Panc1 (cell line): ENCODE measurements at regions not wholly inside any gene's neighbourhood (a gene's known extent, or its start where the extent isn't known, plus 50 kb on each side); places are given as distances from the start of the nearest gene placed in this dataset.

ENCODE experiments used
- ATAC-seq: fragments of 200-7000 bp; cut with Tn5 transposase; 2 replicates; pipeline ENCODE4 v1.9.1; 2020; ENCODE audit warnings: mild to moderate bottlenecking, moderate library complexity
- BruUV-seq: library from RNA; stranded (reverse); fragments of 400-500 nt; replicated peaks from 2 replicates; lab custom pipeline; 2021; lab: Mats Ljungman, UMichigan
- CTCF ChIA-PET: fragments of 300-600 bp; sonication (Branson Sonifier 250); formaldehyde crosslinking; loops from one replicate; lab custom pipeline; 2022; ENCODE audit warnings: antibody characterized with exemption; lab: Charles Lee
- POLR2A ChIA-PET: fragments of 300-600 bp; sonication (Branson Sonifier 250); formaldehyde crosslinking; loops from one replicate; lab custom pipeline; 2022; ENCODE audit warnings: antibody characterized with exemption; lab: Charles Lee
- DNase-seq: peaks from one replicate; pipeline ENCODE4 v3.0.0-alpha.2; 2010; ENCODE audit warnings: low read depth, low spot score
- H3K27ac ChIP-seq: 2 replicates; pipeline ENCODE4 v1.5.1; 2011; ENCODE audit warnings: mild to moderate bottlenecking, low read length, inconsistent platforms
- H3K27me3 ChIP-seq: fragments of 200-500 bp; sonication (Bioruptor generic); 2 replicates; pipeline ENCODE4 v1.6.0; 2014; ENCODE audit warnings: low read length, inconsistent platforms; ENCODE audit not compliant: control insufficient read depth, insufficient read depth
- H3K36me3 ChIP-seq: fragments of 200-500 bp; sonication (Bioruptor generic); 2 replicates; pipeline ENCODE4 v1.5.1; 2014; ENCODE audit warnings: inconsistent platforms, mild to moderate bottlenecking, low read length, moderate library complexity; ENCODE audit not compliant: control insufficient read depth, insufficient read depth
- H3K4me1 ChIP-seq: 2 replicates; pipeline ENCODE4 v1.5.1; 2011; ENCODE audit warnings: inconsistent platforms, mild to moderate bottlenecking, low read length, moderate library complexity; ENCODE audit not compliant: control insufficient read depth, insufficient read depth
- H3K4me3 ChIP-seq, 2 experiments: 2 replicates each; pipeline ENCODE4 v1.5.1; 2011 to 2012; ENCODE audit warnings: low read depth in 2 of 2, low read length in 2 of 2, mild to moderate bottlenecking in 2 of 2, inconsistent platforms in 1 of 2, moderate library complexity in 1 of 2
- H3K9me3 ChIP-seq: fragments of 200-500 bp; sonication (Bioruptor generic); 2 replicates; pipeline ENCODE4 v1.5.1; 2014; ENCODE audit warnings: low read depth, mild to moderate bottlenecking, inconsistent platforms, low read length, moderate library complexity; ENCODE audit not compliant: control insufficient read depth, insufficient read depth
- POLR2AphosphoS5 ChIP-seq: IDR thresholded peaks from 2 replicates; pipeline ENCODE4 v1.6.1; 2012; ENCODE audit warnings: mild to moderate bottlenecking, low read depth, low read length, moderate library complexity
- SIN3A ChIP-seq: IDR thresholded peaks from 2 replicates; pipeline ENCODE4 v1.6.1; 2012; ENCODE audit warnings: low read depth, mild to moderate bottlenecking, low read length, moderate library complexity, borderline replicate concordance; ENCODE audit not compliant: insufficient read depth
- TCF7L2 ChIP-seq: IDR thresholded peaks from 2 replicates; pipeline ENCODE4 v1.6.1; 2011; ENCODE audit warnings: mild to moderate bottlenecking, low read depth, low read length, inconsistent platforms
- in situ Hi-C: cut with HindIII; loops from 2 replicates; pipeline ENCODE4 v1.10.0; 2016; ENCODE audit warnings: low sequenced_read_pairs, low pct_unique_long_range_greater_than_20kb
- intact Hi-C: fragments of 100-400 bp; cut with micrococcal nuclease; formaldehyde crosslinking; loops from one replicate; pipeline ENCODE4 v1.10.0; 2022; ENCODE audit not compliant: unreplicated experiment
- TF ChIP-seq, protein P1 (sequence below), 2 experiments: IDR thresholded peaks; 2 replicates each; pipeline ENCODE4 v1.6.1; 2011 to 2012; ENCODE audit warnings: low read depth in 2 of 2, control low read depth in 1 of 2, low read length in 1 of 2, mild to moderate bottlenecking in 1 of 2, moderate library complexity in 1 of 2; ENCODE audit not compliant: insufficient read depth in 1 of 2
- TF ChIP-seq, protein P2 (sequence below): fragments of 450-650 bp; IDR thresholded peaks from 2 replicates; pipeline ENCODE4 v1.5.1; 2017; ENCODE audit warnings: mild to moderate bottlenecking

DNA sequence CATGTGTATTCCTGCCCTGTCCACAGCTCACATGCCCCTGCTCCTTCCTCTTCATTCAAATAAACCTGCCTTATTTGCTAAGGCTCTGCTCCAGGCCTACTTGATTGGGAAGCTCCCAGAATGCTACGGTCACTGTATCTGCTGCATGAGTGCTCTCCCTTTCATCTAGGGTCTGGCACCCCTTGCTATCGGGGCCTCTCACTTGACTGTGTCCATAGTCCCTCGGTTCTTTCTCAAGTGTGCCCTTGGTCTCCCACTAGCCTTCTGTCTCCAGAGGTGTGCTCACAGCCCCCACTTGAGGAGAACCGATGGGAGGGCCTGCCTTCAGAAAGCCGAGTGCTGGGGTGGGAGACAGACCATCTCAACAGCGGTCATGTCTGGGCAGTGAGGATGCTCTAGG, 57.4 kb upstream of the NMNAT3 start:
- no TSS peak for BruUV-seq
- intact Hi-C loops (no loop called here), in situ Hi-C loops (no loop called here)
- no peaks in the 10 kb centered on the region for H3K4me1 ChIP-seq
- DNase-seq (no peak), ATAC-seq (no peak)
- no peaks in the 10 kb centered on the region for H3K9me3 ChIP-seq
- no peak overlapping the region for H3K4me3 ChIP-seq
- CTCF ChIA-PET, result no interaction called here
- TF ChIP-seq TCF7L2 (no peak), POLR2AphosphoS5 (no peak), SIN3A (no peak)
- TF ChIP-seq, protein P1, sequence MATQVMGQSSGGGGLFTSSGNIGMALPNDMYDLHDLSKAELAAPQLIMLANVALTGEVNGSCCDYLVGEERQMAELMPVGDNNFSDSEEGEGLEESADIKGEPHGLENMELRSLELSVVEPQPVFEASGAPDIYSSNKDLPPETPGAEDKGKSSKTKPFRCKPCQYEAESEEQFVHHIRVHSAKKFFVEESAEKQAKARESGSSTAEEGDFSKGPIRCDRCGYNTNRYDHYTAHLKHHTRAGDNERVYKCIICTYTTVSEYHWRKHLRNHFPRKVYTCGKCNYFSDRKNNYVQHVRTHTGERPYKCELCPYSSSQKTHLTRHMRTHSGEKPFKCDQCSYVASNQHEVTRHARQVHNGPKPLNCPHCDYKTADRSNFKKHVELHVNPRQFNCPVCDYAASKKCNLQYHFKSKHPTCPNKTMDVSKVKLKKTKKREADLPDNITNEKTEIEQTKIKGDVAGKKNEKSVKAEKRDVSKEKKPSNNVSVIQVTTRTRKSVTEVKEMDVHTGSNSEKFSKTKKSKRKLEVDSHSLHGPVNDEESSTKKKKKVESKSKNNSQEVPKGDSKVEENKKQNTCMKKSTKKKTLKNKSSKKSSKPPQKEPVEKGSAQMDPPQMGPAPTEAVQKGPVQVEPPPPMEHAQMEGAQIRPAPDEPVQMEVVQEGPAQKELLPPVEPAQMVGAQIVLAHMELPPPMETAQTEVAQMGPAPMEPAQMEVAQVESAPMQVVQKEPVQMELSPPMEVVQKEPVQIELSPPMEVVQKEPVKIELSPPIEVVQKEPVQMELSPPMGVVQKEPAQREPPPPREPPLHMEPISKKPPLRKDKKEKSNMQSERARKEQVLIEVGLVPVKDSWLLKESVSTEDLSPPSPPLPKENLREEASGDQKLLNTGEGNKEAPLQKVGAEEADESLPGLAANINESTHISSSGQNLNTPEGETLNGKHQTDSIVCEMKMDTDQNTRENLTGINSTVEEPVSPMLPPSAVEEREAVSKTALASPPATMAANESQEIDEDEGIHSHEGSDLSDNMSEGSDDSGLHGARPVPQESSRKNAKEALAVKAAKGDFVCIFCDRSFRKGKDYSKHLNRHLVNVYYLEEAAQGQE (IDR thresholded peaks at IDR 0.05; ENCODE audit: insufficient read depth in 1 of 2, low read depth in 2 of 2, low read length in 1 of 2), result no peak
- TF ChIP-seq, protein P2, sequence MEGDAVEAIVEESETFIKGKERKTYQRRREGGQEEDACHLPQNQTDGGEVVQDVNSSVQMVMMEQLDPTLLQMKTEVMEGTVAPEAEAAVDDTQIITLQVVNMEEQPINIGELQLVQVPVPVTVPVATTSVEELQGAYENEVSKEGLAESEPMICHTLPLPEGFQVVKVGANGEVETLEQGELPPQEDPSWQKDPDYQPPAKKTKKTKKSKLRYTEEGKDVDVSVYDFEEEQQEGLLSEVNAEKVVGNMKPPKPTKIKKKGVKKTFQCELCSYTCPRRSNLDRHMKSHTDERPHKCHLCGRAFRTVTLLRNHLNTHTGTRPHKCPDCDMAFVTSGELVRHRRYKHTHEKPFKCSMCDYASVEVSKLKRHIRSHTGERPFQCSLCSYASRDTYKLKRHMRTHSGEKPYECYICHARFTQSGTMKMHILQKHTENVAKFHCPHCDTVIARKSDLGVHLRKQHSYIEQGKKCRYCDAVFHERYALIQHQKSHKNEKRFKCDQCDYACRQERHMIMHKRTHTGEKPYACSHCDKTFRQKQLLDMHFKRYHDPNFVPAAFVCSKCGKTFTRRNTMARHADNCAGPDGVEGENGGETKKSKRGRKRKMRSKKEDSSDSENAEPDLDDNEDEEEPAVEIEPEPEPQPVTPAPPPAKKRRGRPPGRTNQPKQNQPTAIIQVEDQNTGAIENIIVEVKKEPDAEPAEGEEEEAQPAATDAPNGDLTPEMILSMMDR, result no peak
- no peaks in the 10 kb centered on the region; the same call in 1 of the 2 replicates for H3K27me3 ChIP-seq
- POLR2A ChIA-PET, result no interaction called here
- H3K27ac ChIP-seq, result no peak overlapping the region
- H3K36me3 ChIP-seq, result no peaks in the 10 kb centered on the region

DNA sequence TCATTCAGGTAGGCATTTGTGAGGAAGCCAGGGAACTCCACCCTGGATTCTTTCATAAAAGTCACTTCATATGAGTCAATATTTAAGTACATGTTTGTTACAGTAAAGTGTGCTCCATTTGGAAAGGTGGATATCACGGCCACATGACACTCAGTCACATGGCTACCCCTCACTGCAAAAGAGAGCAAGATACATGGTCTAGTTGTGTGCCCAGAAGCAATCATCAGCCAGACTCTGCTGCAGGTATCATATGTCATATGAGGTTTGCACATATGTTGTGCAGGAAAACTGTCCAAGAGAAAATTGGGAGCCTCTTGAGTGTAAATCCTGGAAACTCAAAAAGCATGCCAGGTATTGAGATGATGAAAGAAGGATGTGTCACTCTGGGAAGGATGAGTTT, 55.0 kb upstream of the NMNAT3 start:
- intact Hi-C loops (no loop called here), in situ Hi-C loops (no loop called here)
- BruUV-seq, result no TSS peak

More for the DNA sequence above, 55.0 kb upstream of the NMNAT3 start:
- DNase-seq (no peak), ATAC-seq (no peak)
- Histone ChIP-seq H3K36me3 (no peaks in the 10 kb centered on the region), H3K27me3 (no peaks in the 10 kb centered on the region; the same call in 1 of the 2 replicates), H3K4me3 (no peak overlapping the region), H3K27ac (no peak overlapping the region), H3K4me1 (no peaks in the 10 kb centered on the region), H3K9me3 (no peaks in the 10 kb centered on the region)
- TF ChIP-seq, protein P2, result no peak
- TF ChIP-seq POLR2AphosphoS5 (no peak), TCF7L2 (no peak), SIN3A (no peak)
- TF ChIP-seq, protein P1 (IDR thresholded peaks at IDR 0.05; ENCODE audit: insufficient read depth in 1 of 2, low read depth in 2 of 2, low read length in 1 of 2), result no peak
- ChIA-PET POLR2A (no interaction called here), CTCF (no interaction called here)
